ENCODE measurements at regions not wholly inside any gene's neighbourhood (a gene's known extent, or its start where the extent isn't known, plus 50 kb on each side); places are given as distances from the start of the nearest gene placed in this dataset.

GRCh38 chr3:137219801-137220445 is 262.1 kb downstream of the IL20RB start:
- ChIA-PET POLR2A (no interaction called here), CTCF (no interaction called here)
- DNase-seq (ENCODE audit: low read depth, low spot score): no peak
- TF ChIP-seq, protein P1, sequence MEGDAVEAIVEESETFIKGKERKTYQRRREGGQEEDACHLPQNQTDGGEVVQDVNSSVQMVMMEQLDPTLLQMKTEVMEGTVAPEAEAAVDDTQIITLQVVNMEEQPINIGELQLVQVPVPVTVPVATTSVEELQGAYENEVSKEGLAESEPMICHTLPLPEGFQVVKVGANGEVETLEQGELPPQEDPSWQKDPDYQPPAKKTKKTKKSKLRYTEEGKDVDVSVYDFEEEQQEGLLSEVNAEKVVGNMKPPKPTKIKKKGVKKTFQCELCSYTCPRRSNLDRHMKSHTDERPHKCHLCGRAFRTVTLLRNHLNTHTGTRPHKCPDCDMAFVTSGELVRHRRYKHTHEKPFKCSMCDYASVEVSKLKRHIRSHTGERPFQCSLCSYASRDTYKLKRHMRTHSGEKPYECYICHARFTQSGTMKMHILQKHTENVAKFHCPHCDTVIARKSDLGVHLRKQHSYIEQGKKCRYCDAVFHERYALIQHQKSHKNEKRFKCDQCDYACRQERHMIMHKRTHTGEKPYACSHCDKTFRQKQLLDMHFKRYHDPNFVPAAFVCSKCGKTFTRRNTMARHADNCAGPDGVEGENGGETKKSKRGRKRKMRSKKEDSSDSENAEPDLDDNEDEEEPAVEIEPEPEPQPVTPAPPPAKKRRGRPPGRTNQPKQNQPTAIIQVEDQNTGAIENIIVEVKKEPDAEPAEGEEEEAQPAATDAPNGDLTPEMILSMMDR (IDR thresholded peaks at IDR 0.05; ENCODE audit: insufficient read depth, low read length, missing control alignments): no peak
- H3K4me3 ChIP-seq (ENCODE audit: low read depth, low read length): no peak overlapping the region

- TF ChIP-seq, protein P1 (IDR thresholded peaks at IDR 0.05; ENCODE audit: insufficient read depth, low read length, missing control alignments): no peak
- ChIA-PET POLR2A (no interaction called here), CTCF (no interaction called here)
- DNase-seq (ENCODE audit: low read depth, low spot score): no peak
- no peak overlapping the region for H3K4me3 ChIP-seq (ENCODE audit: low read depth, low read length)
Observed at GRCh38 chr3:137222736-137223225, 265.0 kb downstream of the IL20RB start.

DNA sequence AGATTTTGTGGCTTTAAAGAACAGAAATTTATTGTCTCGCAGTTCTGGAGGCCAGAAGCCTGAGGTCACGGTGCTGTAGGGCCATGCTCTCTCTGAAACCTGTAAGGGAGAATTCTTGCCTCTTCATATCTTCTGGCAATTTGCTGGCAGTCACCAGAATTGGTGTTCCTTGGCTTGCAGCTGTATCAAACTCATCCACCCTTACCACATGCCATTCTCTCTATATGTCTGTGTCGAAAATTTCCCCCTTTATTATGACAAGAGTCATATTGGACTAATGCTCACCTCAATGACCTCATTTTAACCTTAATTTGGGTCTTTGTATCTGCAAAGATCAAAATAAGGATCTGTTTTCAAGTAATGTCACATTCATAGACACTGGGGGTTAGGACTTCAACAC is 266.7 kb downstream of the IL20RB start:
- no peak for DNase-seq (ENCODE audit: low read depth, low spot score)
- ChIA-PET POLR2A (no interaction called here), CTCF (no interaction called here)
- TF ChIP-seq, protein P1 (IDR thresholded peaks at IDR 0.05; ENCODE audit: insufficient read depth, low read length, missing control alignments): no peak
- H3K4me3 ChIP-seq (ENCODE audit: low read depth, low read length): no peak overlapping the region

- H3K4me3 ChIP-seq (ENCODE audit: low read depth, low read length): no peak overlapping the region
- TF ChIP-seq, protein P1 (IDR thresholded peaks at IDR 0.05; ENCODE audit: insufficient read depth, low read length, missing control alignments): no peak
- CTCF ChIA-PET: no interaction called here
- POLR2A ChIA-PET: no interaction called here
- no peak for DNase-seq (ENCODE audit: low read depth, low spot score)
Observed at GRCh38 chr3:137242836-137243400, 285.1 kb downstream of the IL20RB start.

GRCh38 chr3:137246491-137246890 is 288.7 kb downstream of the IL20RB start:
- POLR2A ChIA-PET: no interaction called here
- TF ChIP-seq, protein P1 (IDR thresholded peaks at IDR 0.05; ENCODE audit: insufficient read depth, low read length, missing control alignments): no peak
- CTCF ChIA-PET: no interaction called here
- no peak overlapping the region for H3K4me3 ChIP-seq (ENCODE audit: low read depth, low read length)
- no peak for DNase-seq (ENCODE audit: low read depth, low spot score)

DNA sequence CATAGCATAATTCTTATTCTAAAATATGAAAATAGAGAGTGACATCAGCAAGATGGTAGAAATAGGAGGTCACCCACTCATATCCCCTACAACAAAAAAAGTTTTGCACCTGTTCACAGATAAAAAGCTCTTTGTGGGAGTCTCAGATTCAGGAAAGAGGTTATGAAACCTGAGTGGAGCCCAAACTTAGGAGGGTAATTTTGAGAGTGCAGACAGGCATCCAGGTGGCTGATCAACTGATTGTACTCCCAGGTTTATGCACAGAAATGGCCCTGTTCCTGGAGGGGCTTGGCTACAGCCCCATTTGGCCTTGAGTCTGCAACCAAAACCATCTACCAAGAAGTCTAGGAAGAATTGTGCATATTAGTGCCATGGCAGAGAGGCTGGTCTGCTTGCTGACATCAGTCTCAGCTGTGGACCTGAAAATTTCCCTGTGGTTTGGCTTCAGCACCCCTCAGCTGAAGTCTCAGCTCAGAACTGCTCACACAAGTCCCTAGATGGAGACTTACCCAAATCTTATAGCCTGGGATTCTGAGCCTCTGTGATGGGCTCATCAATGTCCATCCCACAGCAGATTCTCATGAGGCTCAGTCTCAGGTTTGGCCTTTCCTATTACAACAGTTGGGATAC is 291.6 kb downstream of the IL20RB start:
- DNase-seq (ENCODE audit: low read depth, low spot score): no peak
- TF ChIP-seq, protein P1 (IDR thresholded peaks at IDR 0.05; ENCODE audit: insufficient read depth, low read length, missing control alignments): no peak
- ChIA-PET POLR2A (no interaction called here), CTCF (no interaction called here)
- H3K4me3 ChIP-seq (ENCODE audit: low read depth, low read length): no peak overlapping the region
